NB4 (cell line): ENCODE measurements at regions not wholly inside any gene's neighbourhood (a gene's known extent, or its start where the extent isn't known, plus 50 kb on each side); places are given as distances from the start of the nearest gene placed in this dataset.

Source experiments
- MYC ChIP-seq: IDR thresholded peaks from 2 replicates; pipeline ENCODE4 v1.6.1; 2011; ENCODE audit warnings: low read depth, low read length
- POLR2A ChIP-seq: IDR thresholded peaks from 2 replicates; pipeline ENCODE4 v1.6.1; 2011; ENCODE audit warnings: mild to moderate bottlenecking; ENCODE audit not compliant: insufficient read length; ENCODE audit errors: extremely low read depth
- TF ChIP-seq, protein P1 (sequence below): IDR thresholded peaks from one replicate; pipeline ENCODE4 v1.5.1; 2012; ENCODE audit warnings: low read depth, low read length
- TF ChIP-seq, protein P2 (sequence below): IDR thresholded peaks from 2 replicates; pipeline ENCODE4 v1.6.1; 2011; ENCODE audit warnings: low read depth, low read length

DNA sequence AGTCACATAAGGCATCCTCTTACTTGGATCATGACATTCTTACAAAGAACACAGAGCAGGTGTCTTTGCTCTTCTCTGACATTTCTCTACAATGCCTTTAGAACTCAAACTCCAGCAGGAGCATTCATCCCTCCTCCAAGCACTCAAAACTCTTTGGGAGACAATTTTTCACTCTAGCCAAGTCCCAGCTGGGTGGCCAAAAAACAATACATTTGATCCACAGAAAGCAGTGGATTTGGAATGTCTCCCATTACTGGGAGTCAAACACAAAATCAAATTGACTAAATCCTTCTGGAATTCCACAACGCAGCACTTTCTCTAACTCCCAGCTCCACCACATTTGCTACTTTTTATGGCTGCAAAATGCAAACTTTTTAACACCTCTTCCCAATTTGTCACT, 108.6 kb upstream of the VGLL2 start:
- no peak for TF ChIP-seq POLR2A
- TF ChIP-seq, protein P1, sequence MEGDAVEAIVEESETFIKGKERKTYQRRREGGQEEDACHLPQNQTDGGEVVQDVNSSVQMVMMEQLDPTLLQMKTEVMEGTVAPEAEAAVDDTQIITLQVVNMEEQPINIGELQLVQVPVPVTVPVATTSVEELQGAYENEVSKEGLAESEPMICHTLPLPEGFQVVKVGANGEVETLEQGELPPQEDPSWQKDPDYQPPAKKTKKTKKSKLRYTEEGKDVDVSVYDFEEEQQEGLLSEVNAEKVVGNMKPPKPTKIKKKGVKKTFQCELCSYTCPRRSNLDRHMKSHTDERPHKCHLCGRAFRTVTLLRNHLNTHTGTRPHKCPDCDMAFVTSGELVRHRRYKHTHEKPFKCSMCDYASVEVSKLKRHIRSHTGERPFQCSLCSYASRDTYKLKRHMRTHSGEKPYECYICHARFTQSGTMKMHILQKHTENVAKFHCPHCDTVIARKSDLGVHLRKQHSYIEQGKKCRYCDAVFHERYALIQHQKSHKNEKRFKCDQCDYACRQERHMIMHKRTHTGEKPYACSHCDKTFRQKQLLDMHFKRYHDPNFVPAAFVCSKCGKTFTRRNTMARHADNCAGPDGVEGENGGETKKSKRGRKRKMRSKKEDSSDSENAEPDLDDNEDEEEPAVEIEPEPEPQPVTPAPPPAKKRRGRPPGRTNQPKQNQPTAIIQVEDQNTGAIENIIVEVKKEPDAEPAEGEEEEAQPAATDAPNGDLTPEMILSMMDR, result no peak
- TF ChIP-seq MYC, result no peak
- TF ChIP-seq, protein P2, sequence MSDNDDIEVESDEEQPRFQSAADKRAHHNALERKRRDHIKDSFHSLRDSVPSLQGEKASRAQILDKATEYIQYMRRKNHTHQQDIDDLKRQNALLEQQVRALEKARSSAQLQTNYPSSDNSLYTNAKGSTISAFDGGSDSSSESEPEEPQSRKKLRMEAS, result no peak
